CD14-positive monocyte (primary cell): ENCODE measurements at regions not wholly inside any gene's neighbourhood (a gene's known extent, or its start where the extent isn't known, plus 50 kb on each side); places are given as distances from the start of the nearest gene placed in this dataset.

Experiments used
- DNase-seq, 3 donors: peaks; one replicate each; pipeline ENCODE4 v3.0.0-alpha.2; 2011 to 2022
- H2AFZ ChIP-seq: 2 replicates; pipeline ENCODE4 v1.6.0; 2012; ENCODE audit warnings: mild to moderate bottlenecking, low read depth, low read length, inconsistent platforms; ENCODE audit not compliant: insufficient read depth, poor library complexity, severe bottlenecking
- H3K27ac ChIP-seq, 2 donors: 1 replicate in 1 of 2; 2 replicates in 1 of 2; pipeline ENCODE4 v1.5.1; 2012 to 2013; ENCODE audit warnings: low read length in 2 of 2, control low read depth in 1 of 2, inconsistent platforms in 1 of 2, low read depth in 1 of 2, mild to moderate bottlenecking in 1 of 2
- H3K27me3 ChIP-seq, 2 donors: one replicate each; pipeline versions ENCODE4 v1.6.0 to v1.6.1; 2011 to 2013; ENCODE audit warnings: low read length in 2 of 2; ENCODE audit not compliant: control insufficient read depth in 2 of 2, insufficient read depth in 2 of 2
- H3K36me3 ChIP-seq, 2 donors: replicated peaks in 1 of 2; 1 replicate in 1 of 2; 2 replicates in 1 of 2; pipeline versions ENCODE4 v1.5.1 to v1.6.1; 2012 to 2013; ENCODE audit warnings: low read length in 2 of 2, control low read depth in 1 of 2, inconsistent platforms in 1 of 2, mild to moderate bottlenecking in 1 of 2; ENCODE audit not compliant: insufficient read depth in 2 of 2, control insufficient read depth in 1 of 2
- H3K4me1 ChIP-seq, 2 donors: 1 replicate in 1 of 2; 2 replicates in 1 of 2; pipeline versions ENCODE4 v1.5.1 to v1.6.1; 2012 to 2013; ENCODE audit warnings: low read length in 2 of 2, control low read depth in 1 of 2, inconsistent platforms in 1 of 2, mild to moderate bottlenecking in 1 of 2, moderate library complexity in 1 of 2; ENCODE audit not compliant: insufficient read depth in 2 of 2, control insufficient read depth in 1 of 2
- H3K4me2 ChIP-seq: replicated peaks from 2 replicates; pipeline ENCODE3; 2012; ENCODE audit warnings: low read length, moderate library complexity, mild to moderate bottlenecking; ENCODE audit not compliant: poor library complexity, severe bottlenecking; ENCODE audit errors: extremely low read depth
- H3K4me3 ChIP-seq, 3 experiments: fragments of 200-600 bp in 1 of 3; sonication (generic) in 1 of 3; replicated peaks in 1 of 3; 1 replicate in 2 of 3; 2 replicates in 1 of 3; pipeline ENCODE4 v1.5.1; 2011 to 2013; ENCODE audit warnings: low read length in 3 of 3, mild to moderate bottlenecking in 3 of 3, control low read depth in 2 of 3, low read depth in 2 of 3, inconsistent platforms in 1 of 3, moderate library complexity in 1 of 3
- H3K79me2 ChIP-seq: 2 replicates; pipeline ENCODE4 v1.6.0; 2012; ENCODE audit warnings: mild to moderate bottlenecking, control low read depth, inconsistent platforms, low read length, moderate library complexity; ENCODE audit not compliant: insufficient read depth
- H3K9ac ChIP-seq: 2 replicates; pipeline ENCODE4 v1.6.0; 2017; ENCODE audit warnings: low read length, mild to moderate bottlenecking; ENCODE audit not compliant: insufficient read depth, poor library complexity, severe bottlenecking
- H3K9me3 ChIP-seq, 2 donors: replicated peaks in 1 of 2; 1 replicate in 1 of 2; 2 replicates in 1 of 2; pipeline versions ENCODE4 v1.5.1 to v1.6.1; 2012 to 2013; ENCODE audit warnings: low read length in 2 of 2, control low read depth in 1 of 2; ENCODE audit not compliant: control insufficient read depth in 1 of 2, insufficient read depth in 1 of 2
- H4K20me1 ChIP-seq: 2 replicates; pipeline ENCODE4 v1.6.0; 2012; ENCODE audit warnings: mild to moderate bottlenecking, low read length, control low read depth, moderate library complexity; ENCODE audit not compliant: insufficient read depth
- H3K27ac Mint-ChIP-seq, 7 donors: one replicate each; pipeline ENCODE4 v1.8.0; 2020; ENCODE audit warnings: mild to moderate bottlenecking in 7 of 7, mixed read lengths in 7 of 7, moderate library complexity in 6 of 7, inconsistent platforms in 2 of 7
- H3K27me3 Mint-ChIP-seq, 3 donors: one replicate each; pipeline ENCODE4 v1.8.0; 2021 to 2022; ENCODE audit warnings: low read depth in 3 of 3, mild to moderate bottlenecking in 3 of 3, mixed read lengths in 3 of 3, moderate library complexity in 3 of 3, inconsistent platforms in 1 of 3
- H3K36me3 Mint-ChIP-seq, 2 donors: one replicate each; pipeline ENCODE4 v1.8.0; 2020; ENCODE audit warnings: mixed read lengths in 2 of 2, inconsistent platforms in 1 of 2, mild to moderate bottlenecking in 1 of 2
- H3K4me1 Mint-ChIP-seq: one replicate; pipeline ENCODE4 v1.8.0; 2020; ENCODE audit warnings: mild to moderate bottlenecking, mixed read lengths
- H3K4me3 Mint-ChIP-seq, 2 donors: one replicate each; pipeline ENCODE4 v1.8.0; 2020; ENCODE audit warnings: mild to moderate bottlenecking in 2 of 2, mixed read lengths in 2 of 2, moderate library complexity in 1 of 2
- H3K9me3 Mint-ChIP-seq, 7 donors: one replicate each; pipeline ENCODE4 v1.8.0; 2020 to 2022; ENCODE audit warnings: mixed read lengths in 7 of 7, mild to moderate bottlenecking in 6 of 7, moderate library complexity in 6 of 7, inconsistent platforms in 2 of 7
- CTCF ChIP-seq: fragments of 200-600 bp; IDR thresholded peaks from one replicate; pipeline ENCODE4 v1.8.0; 2022; ENCODE audit warnings: antibody characterized with exemption, mild to moderate bottlenecking
- WGBS: methylation state at CpG from one replicate; pipeline ENCODE4 v1.1.5; 2013; ENCODE audit warnings: missing lambda C conversion rate; ENCODE audit not compliant: insufficient coverage; 5-methylcytosine and 5-hydroxymethylcytosine counted together
- intact Hi-C, 2 donors: fragments of 100-400 bp; cut with micrococcal nuclease; formaldehyde crosslinking; loops; one replicate each; pipeline versions ENCODE4 v1.15.0 to v1.15.1; 2023

DNA sequence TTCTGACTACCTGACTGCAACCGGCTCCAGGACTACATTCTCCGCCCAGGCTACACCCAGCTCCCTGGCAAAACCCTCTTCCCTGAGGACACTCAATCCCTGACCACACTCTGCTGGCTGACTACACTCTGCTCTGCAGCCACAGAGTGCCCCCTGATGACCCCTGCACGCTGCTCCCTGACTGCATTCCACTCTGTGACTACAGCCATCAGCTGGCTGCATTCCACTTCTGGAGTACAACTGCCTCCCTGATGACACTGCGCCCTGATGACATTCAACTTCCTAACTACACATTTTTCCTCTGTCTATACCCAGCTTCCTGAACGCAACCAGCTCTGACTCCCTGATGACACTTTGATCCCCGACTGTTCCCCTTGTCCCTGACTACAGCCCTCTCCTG, 71.3 kb upstream of the NRXN1 start:
- no peaks in the 10 kb centered on the region for H3K36me3 ChIP-seq
- 28% methylated on average over 6 of the region's 6 CpGs for WGBS
- no peak for TF ChIP-seq CTCF
- Mint-ChIP-seq H3K4me1 (peaks cover 8% of the 10 kb centered on the region), H3K27me3 (no peaks in the 10 kb centered on the region), H3K36me3 (no peaks in the 10 kb centered on the region), H3K27ac (peak overlapping the region in 1 of 7 donors; percentile 26), H3K9me3 (peaks cover 0 to 5% (median 0%) of the 10 kb centered on the region in 7 donors), H3K4me3 (peak overlapping the region in 1 of 2 donors; percentile 58)
- no peaks in the 10 kb centered on the region for H3K4me1 ChIP-seq
- no peak overlapping the region for H3K27ac ChIP-seq
- no peak overlapping the region for H3K4me3 ChIP-seq
- H3K9me3 ChIP-seq = no peaks in the 10 kb centered on the region
- intact Hi-C loops = no loop called here
- no peak for DNase-seq
- no peak overlapping the region for H3K4me2 ChIP-seq
- no peaks in the 10 kb centered on the region for H3K79me2 ChIP-seq
- H2AFZ ChIP-seq = no peak overlapping the region
- no peaks in the 10 kb centered on the region for H4K20me1 ChIP-seq
- H3K27me3 ChIP-seq = no peaks in the 10 kb centered on the region
- H3K9ac ChIP-seq = no peak overlapping the region

- no peak overlapping the region for H3K27ac Mint-ChIP-seq
- Histone ChIP-seq H3K79me2 (no peaks in the 10 kb centered on the region), H2AFZ (no peak overlapping the region), H3K27ac (no peak overlapping the region), H4K20me1 (no peaks in the 10 kb centered on the region), H3K36me3 (no peaks in the 10 kb centered on the region), H3K4me2 (no peak overlapping the region), H3K4me3 (no peak overlapping the region), H3K4me1 (no peaks in the 10 kb centered on the region), H3K27me3 (no peaks in the 10 kb centered on the region), H3K9ac (no peak overlapping the region), H3K9me3 (peaks cover 0 to 6% of the 10 kb centered on the region in 2 donors)
- no peak overlapping the region for H3K4me3 Mint-ChIP-seq
- intact Hi-C loops = no loop called here
- 75% methylated on average over 2 of the region's 4 CpGs for WGBS
- no peaks in the 10 kb centered on the region for H3K27me3 Mint-ChIP-seq
- H3K9me3 Mint-ChIP-seq = peaks cover 0 to 8% (median 4%) of the 10 kb centered on the region in 7 donors
- no peaks in the 10 kb centered on the region for H3K36me3 Mint-ChIP-seq
- no peaks in the 10 kb centered on the region for H3K4me1 Mint-ChIP-seq
- TF ChIP-seq CTCF = no peak
- DNase-seq = no peak
Measured at GRCh38 chr2:51093016-51093415, 61.1 kb upstream of the NRXN1 start.
